SK-N-SH treated with all-trans-retinoic acid at 6 μM for 48 hours (cell line): ENCODE measurements at regions not wholly inside any gene's neighbourhood (a gene's known extent, or its start where the extent isn't known, plus 50 kb on each side); places are given as distances from the start of the nearest gene placed in this dataset.

Experiments used
- ATAC-seq: fragments of 200-7000 bp; cut with Tn5 transposase; 3 replicates; pipeline ENCODE4 v1.9.1; 2020; ENCODE audit warnings: mild to moderate bottlenecking, moderate library complexity
- ARNTL ChIP-seq: fragments of 450-650 bp; formaldehyde crosslinking; IDR thresholded peaks from 2 replicates; pipeline ENCODE4 v1.5.0; 2020; ENCODE audit warnings: low read depth, mild to moderate bottlenecking, moderate library complexity, borderline replicate concordance
- BACH2 ChIP-seq: fragments of 250-450 bp; sonication (Bioruptor Pico); IDR thresholded peaks from 2 replicates; pipeline ENCODE4 v1.9.0; 2021; ENCODE audit warnings: mild to moderate bottlenecking, borderline replicate concordance
- ESRRG ChIP-seq: fragments of 250-450 bp; sonication (Bioruptor Pico); IDR thresholded peaks from 2 replicates; pipeline ENCODE4 v1.6.1; 2021; ENCODE audit warnings: mild to moderate bottlenecking
- GLIS3 ChIP-seq: fragments of 250-450 bp; sonication (Bioruptor Pico); IDR thresholded peaks from 2 replicates; pipeline ENCODE4 v1.5.0; 2020; ENCODE audit warnings: mild to moderate bottlenecking, moderate library complexity
- ISL1 ChIP-seq: fragments of 250-450 bp; sonication (Bioruptor Pico); IDR thresholded peaks from 2 replicates; pipeline ENCODE4 v2.1.2; 2022; ENCODE audit warnings: mild to moderate bottlenecking, moderate library complexity
- OSR1 ChIP-seq: fragments of 250-450 bp; sonication (Bioruptor Pico); IDR thresholded peaks from 2 replicates; pipeline ENCODE4 v1.8.0; 2022; ENCODE audit warnings: moderate library complexity, mild to moderate bottlenecking, inconsistent platforms
- PPARA ChIP-seq: fragments of 250-450 bp; sonication (Bioruptor Pico); IDR thresholded peaks from 2 replicates; pipeline ENCODE4 v1.5.0; 2020; ENCODE audit warnings: mild to moderate bottlenecking, borderline replicate concordance
- RARB ChIP-seq: fragments of 250-450 bp; sonication (Bioruptor Pico); IDR thresholded peaks from 2 replicates; pipeline ENCODE4 v1.8.0; 2021; ENCODE audit warnings: mild to moderate bottlenecking, moderate library complexity
- TCF4 ChIP-seq: fragments of 250-450 bp; sonication (Bioruptor Pico); IDR thresholded peaks from 2 replicates; pipeline ENCODE4 v1.8.0; 2021; ENCODE audit warnings: mild to moderate bottlenecking, moderate library complexity, borderline replicate concordance
- ZFP3 ChIP-seq: fragments of 250-450 bp; sonication (Bioruptor Pico); IDR thresholded peaks from 2 replicates; pipeline ENCODE4 v1.5.0; 2020; ENCODE audit warnings: mild to moderate bottlenecking, moderate library complexity
- ZFP30 ChIP-seq: fragments of 450-650 bp; formaldehyde crosslinking; IDR thresholded peaks from 2 replicates; pipeline ENCODE4 v1.5.0; 2022; ENCODE audit warnings: mild to moderate bottlenecking, moderate library complexity
- ZNF565 ChIP-seq: fragments of 450-650 bp; formaldehyde crosslinking; conservative IDR thresholded peaks from 2 replicates; pipeline ENCODE4 v1.5.0; 2020; ENCODE audit warnings: low read depth, mild to moderate bottlenecking, moderate library complexity
- ZNF70 ChIP-seq: fragments of 450-650 bp; formaldehyde crosslinking; IDR thresholded peaks from 2 replicates; pipeline ENCODE4 v1.5.0; 2020; ENCODE audit warnings: mild to moderate bottlenecking, moderate library complexity
- ZNF8 ChIP-seq: fragments of 450-650 bp; formaldehyde crosslinking; IDR thresholded peaks from 2 replicates; pipeline ENCODE4 v1.5.0; 2020; ENCODE audit warnings: mild to moderate bottlenecking, moderate library complexity
- TF ChIP-seq, protein P1 (sequence below): fragments of 250-450 bp; sonication (Bioruptor Pico); IDR thresholded peaks from 2 replicates; pipeline ENCODE4 v1.8.0; 2020; ENCODE audit warnings: mild to moderate bottlenecking, moderate library complexity, borderline replicate concordance
- TF ChIP-seq, protein P2 (sequence below): fragments of 250-450 bp; sonication (Bioruptor Pico); IDR thresholded peaks from 2 replicates; pipeline ENCODE4 v1.8.0; 2021; ENCODE audit warnings: low read depth, mild to moderate bottlenecking, moderate library complexity, borderline replicate concordance
- TF ChIP-seq, protein P3 (sequence below): fragments of 250-450 bp; sonication (Bioruptor Pico); IDR thresholded peaks from 2 replicates; pipeline ENCODE4 v1.5.1; 2021; ENCODE audit warnings: mild to moderate bottlenecking, moderate library complexity
- TF ChIP-seq, protein P4 (sequence below): fragments of 250-450 bp; sonication (Bioruptor Pico); IDR thresholded peaks from 2 replicates; pipeline ENCODE4 v1.5.0; 2020; ENCODE audit warnings: mild to moderate bottlenecking, moderate library complexity

DNA sequence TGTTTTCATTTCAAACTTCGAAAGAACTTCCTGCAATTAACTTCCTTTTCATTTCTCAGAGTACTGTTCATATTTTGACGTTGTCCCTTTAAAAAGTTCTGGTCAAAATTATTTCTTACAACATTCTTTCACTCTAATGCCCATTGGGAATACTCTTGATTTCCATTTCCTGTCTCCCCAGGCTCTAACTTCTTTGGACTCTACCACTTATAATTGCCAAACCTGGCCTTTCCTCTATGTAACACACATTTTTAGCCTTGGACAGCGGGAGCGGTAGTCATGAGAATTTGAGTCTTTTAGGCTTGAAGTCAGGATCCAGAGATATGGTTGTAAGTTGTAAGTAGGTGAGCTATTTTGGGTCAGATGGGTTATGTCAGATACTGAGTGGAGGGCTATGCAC lies 163.5 kb upstream of the SPRY2 start:
- TF ChIP-seq TCF4 (no peak), RARB (CRISPR knock-in tag) (no peak), ZNF565 (CRISPR knock-in tag) (no peak), ZFP3 (CRISPR knock-in tag) (no peak), ISL1 (CRISPR knock-in tag) (no peak)
- TF ChIP-seq, protein P1, sequence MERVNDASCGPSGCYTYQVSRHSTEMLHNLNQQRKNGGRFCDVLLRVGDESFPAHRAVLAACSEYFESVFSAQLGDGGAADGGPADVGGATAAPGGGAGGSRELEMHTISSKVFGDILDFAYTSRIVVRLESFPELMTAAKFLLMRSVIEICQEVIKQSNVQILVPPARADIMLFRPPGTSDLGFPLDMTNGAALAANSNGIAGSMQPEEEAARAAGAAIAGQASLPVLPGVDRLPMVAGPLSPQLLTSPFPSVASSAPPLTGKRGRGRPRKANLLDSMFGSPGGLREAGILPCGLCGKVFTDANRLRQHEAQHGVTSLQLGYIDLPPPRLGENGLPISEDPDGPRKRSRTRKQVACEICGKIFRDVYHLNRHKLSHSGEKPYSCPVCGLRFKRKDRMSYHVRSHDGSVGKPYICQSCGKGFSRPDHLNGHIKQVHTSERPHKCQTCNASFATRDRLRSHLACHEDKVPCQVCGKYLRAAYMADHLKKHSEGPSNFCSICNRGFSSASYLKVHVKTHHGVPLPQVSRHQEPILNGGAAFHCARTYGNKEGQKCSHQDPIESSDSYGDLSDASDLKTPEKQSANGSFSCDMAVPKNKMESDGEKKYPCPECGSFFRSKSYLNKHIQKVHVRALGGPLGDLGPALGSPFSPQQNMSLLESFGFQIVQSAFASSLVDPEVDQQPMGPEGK, result no peak
- TF ChIP-seq, protein P2, sequence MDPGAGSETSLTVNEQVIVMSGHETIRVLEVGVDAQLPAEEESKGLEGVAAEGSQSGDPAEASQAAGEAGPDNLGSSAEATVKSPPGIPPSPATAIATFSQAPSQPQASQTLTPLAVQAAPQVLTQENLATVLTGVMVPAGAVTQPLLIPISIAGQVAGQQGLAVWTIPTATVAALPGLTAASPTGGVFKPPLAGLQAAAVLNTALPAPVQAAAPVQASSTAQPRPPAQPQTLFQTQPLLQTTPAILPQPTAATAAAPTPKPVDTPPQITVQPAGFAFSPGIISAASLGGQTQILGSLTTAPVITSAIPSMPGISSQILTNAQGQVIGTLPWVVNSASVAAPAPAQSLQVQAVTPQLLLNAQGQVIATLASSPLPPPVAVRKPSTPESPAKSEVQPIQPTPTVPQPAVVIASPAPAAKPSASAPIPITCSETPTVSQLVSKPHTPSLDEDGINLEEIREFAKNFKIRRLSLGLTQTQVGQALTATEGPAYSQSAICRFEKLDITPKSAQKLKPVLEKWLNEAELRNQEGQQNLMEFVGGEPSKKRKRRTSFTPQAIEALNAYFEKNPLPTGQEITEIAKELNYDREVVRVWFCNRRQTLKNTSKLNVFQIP (CRISPR knock-in tag), result no peak
- TF ChIP-seq, protein P3, sequence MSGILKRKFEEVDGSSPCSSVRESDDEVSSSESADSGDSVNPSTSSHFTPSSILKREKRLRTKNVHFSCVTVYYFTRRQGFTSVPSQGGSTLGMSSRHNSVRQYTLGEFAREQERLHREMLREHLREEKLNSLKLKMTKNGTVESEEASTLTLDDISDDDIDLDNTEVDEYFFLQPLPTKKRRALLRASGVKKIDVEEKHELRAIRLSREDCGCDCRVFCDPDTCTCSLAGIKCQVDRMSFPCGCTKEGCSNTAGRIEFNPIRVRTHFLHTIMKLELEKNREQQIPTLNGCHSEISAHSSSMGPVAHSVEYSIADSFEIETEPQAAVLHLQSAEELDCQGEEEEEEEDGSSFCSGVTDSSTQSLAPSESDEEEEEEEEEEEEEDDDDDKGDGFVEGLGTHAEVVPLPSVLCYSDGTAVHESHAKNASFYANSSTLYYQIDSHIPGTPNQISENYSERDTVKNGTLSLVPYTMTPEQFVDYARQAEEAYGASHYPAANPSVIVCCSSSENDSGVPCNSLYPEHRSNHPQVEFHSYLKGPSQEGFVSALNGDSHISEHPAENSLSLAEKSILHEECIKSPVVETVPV, result no peak
- no peak for ATAC-seq

DNA sequence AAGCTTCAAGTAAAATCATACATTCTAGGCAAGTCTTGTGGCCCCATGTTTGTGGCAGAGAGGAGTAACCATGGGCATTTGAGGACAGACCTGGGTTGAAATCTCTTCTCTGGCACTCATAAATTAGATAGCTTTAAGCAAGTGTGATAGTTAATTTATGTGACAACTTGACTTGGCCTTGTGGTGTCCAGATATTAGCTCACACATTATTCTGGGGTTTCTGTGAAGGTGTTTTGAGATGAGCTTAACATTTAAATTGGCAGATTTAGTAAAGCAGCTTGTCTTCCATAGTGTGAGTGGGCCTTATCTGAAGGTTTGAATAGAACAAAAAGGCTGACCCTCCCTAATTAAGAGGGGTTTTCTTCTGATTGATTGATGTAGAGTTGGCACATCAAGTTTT lies 161.4 kb upstream of the SPRY2 start:
- ATAC-seq, result no peak
- TF ChIP-seq GLIS3 (CRISPR knock-in tag) (no peak), ZNF70 (no peak), PPARA (CRISPR knock-in tag) (no peak), BACH2 (CRISPR knock-in tag) (no peak), OSR1 (CRISPR knock-in tag) (no peak), ZFP30 (CRISPR knock-in tag) (no peak), ARNTL (CRISPR knock-in tag) (no peak), ESRRG (CRISPR knock-in tag) (no peak), ZNF565 (CRISPR knock-in tag) (no peak), ZFP3 (CRISPR knock-in tag) (no peak), ZNF8 (CRISPR knock-in tag) (no peak)
- TF ChIP-seq, protein P2 (CRISPR knock-in tag), result no peak
- TF ChIP-seq, protein P1, result no peak
- TF ChIP-seq, protein P3, result no peak
- TF ChIP-seq, protein P4, sequence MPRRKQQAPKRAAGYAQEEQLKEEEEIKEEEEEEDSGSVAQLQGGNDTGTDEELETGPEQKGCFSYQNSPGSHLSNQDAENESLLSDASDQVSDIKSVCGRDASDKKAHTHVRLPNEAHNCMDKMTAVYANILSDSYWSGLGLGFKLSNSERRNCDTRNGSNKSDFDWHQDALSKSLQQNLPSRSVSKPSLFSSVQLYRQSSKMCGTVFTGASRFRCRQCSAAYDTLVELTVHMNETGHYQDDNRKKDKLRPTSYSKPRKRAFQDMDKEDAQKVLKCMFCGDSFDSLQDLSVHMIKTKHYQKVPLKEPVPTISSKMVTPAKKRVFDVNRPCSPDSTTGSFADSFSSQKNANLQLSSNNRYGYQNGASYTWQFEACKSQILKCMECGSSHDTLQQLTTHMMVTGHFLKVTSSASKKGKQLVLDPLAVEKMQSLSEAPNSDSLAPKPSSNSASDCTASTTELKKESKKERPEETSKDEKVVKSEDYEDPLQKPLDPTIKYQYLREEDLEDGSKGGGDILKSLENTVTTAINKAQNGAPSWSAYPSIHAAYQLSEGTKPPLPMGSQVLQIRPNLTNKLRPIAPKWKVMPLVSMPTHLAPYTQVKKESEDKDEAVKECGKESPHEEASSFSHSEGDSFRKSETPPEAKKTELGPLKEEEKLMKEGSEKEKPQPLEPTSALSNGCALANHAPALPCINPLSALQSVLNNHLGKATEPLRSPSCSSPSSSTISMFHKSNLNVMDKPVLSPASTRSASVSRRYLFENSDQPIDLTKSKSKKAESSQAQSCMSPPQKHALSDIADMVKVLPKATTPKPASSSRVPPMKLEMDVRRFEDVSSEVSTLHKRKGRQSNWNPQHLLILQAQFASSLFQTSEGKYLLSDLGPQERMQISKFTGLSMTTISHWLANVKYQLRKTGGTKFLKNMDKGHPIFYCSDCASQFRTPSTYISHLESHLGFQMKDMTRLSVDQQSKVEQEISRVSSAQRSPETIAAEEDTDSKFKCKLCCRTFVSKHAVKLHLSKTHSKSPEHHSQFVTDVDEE (CRISPR knock-in tag), result no peak
